H9 (cell line): ENCODE measurements at regions not wholly inside any gene's neighbourhood (a gene's known extent, or its start where the extent isn't known, plus 50 kb on each side); places are given as distances from the start of the nearest gene placed in this dataset.

Source experiments
- DNase-seq: peaks from one replicate; pipeline ENCODE4 v3.0.0-alpha.2; 2017
- H2AFZ ChIP-seq: one replicate; pipeline ENCODE4 v1.6.1; 2013; ENCODE audit warnings: mild to moderate bottlenecking, low read length, control low read depth, moderate library complexity
- H2AK5ac ChIP-seq: 2 replicates; pipeline ENCODE4 v1.6.1; 2013; ENCODE audit warnings: low read length, control low read depth, mixed read lengths; ENCODE audit not compliant: insufficient read length
- H2BK120ac ChIP-seq: one replicate; pipeline ENCODE4 v1.6.1; 2013; ENCODE audit warnings: low read depth, mild to moderate bottlenecking, low read length, control low read depth, inconsistent platforms; ENCODE audit not compliant: poor library complexity, severe bottlenecking
- H2BK12ac ChIP-seq: 2 replicates; pipeline ENCODE4 v1.6.1; 2013; ENCODE audit warnings: low read length, control low read depth, mixed read lengths, low read depth; ENCODE audit not compliant: insufficient read length
- H2BK15ac ChIP-seq: 2 replicates; pipeline ENCODE4 v1.6.1; 2013; ENCODE audit warnings: low read depth, low read length, control low read depth
- H2BK20ac ChIP-seq: one replicate; pipeline ENCODE4 v1.6.1; 2013; ENCODE audit warnings: low read depth, mild to moderate bottlenecking, low read length, control low read depth, inconsistent platforms; ENCODE audit not compliant: poor library complexity, severe bottlenecking
- H2BK5ac ChIP-seq: 2 replicates; pipeline ENCODE4 v1.6.1; 2013; ENCODE audit warnings: low read length, control low read depth, mixed read lengths; ENCODE audit not compliant: insufficient read length
- H3K14ac ChIP-seq: 2 replicates; pipeline ENCODE4 v1.6.1; 2013; ENCODE audit warnings: low read length, control low read depth; ENCODE audit not compliant: insufficient read depth
- H3K18ac ChIP-seq: 2 replicates; pipeline ENCODE4 v1.6.1; 2013; ENCODE audit warnings: low read depth, mild to moderate bottlenecking, mixed read lengths, low read length, control low read depth; ENCODE audit not compliant: insufficient read length
- H3K23ac ChIP-seq: 2 replicates; pipeline ENCODE4 v1.6.1; 2013; ENCODE audit warnings: low read length, control low read depth, mixed read lengths, low read depth; ENCODE audit not compliant: insufficient read length
- H3K23me2 ChIP-seq: 2 replicates; pipeline ENCODE4 v1.6.1; 2013; ENCODE audit warnings: low read depth, mild to moderate bottlenecking, mixed read lengths, low read length, control low read depth; ENCODE audit not compliant: insufficient read length, poor library complexity, severe bottlenecking
- H3K27ac ChIP-seq: 2 replicates; pipeline ENCODE4 v1.5.1; 2013; ENCODE audit warnings: low read length, control low read depth, mixed read lengths, low read depth; ENCODE audit not compliant: insufficient read length
- H3K27me3 ChIP-seq: 2 replicates; pipeline ENCODE4 v1.6.1; 2013; ENCODE audit warnings: low read length, control low read depth, inconsistent platforms; ENCODE audit not compliant: insufficient read depth
- H3K4ac ChIP-seq: 2 replicates; pipeline ENCODE4 v1.6.1; 2013; ENCODE audit warnings: low read depth, mild to moderate bottlenecking, control low read depth, inconsistent platforms, low read length, moderate library complexity
- H3K4me1 ChIP-seq: 2 replicates; pipeline ENCODE4 v1.6.1; 2013; ENCODE audit warnings: low read length, control low read depth, inconsistent platforms; ENCODE audit not compliant: insufficient read depth
- H3K4me2 ChIP-seq: 2 replicates; pipeline ENCODE4 v1.6.1; 2013; ENCODE audit warnings: low read length, control low read depth, mixed read lengths; ENCODE audit not compliant: insufficient read length, insufficient read depth
- H3K56ac ChIP-seq: 2 replicates; pipeline ENCODE4 v1.6.1; 2013; ENCODE audit warnings: low read depth, mild to moderate bottlenecking, mixed read lengths, low read length, control low read depth; ENCODE audit not compliant: insufficient read length
- H3K79me1 ChIP-seq: 2 replicates; pipeline ENCODE4 v1.6.1; 2013; ENCODE audit warnings: low read depth, mild to moderate bottlenecking, moderate library complexity, low read length, control low read depth, inconsistent platforms; ENCODE audit not compliant: insufficient read depth, poor library complexity, severe bottlenecking
- H3K79me2 ChIP-seq: 2 replicates; pipeline ENCODE4 v1.6.1; 2013; ENCODE audit warnings: low read length, control low read depth, inconsistent platforms; ENCODE audit not compliant: insufficient read depth
- H3K9ac ChIP-seq: 2 replicates; pipeline ENCODE4 v1.6.1; 2013; ENCODE audit warnings: low read length, control low read depth, mixed read lengths; ENCODE audit not compliant: insufficient read length; ENCODE audit errors: extremely low read depth
- H3K9me3 ChIP-seq: one replicate; pipeline ENCODE4 v1.6.1; 2013; ENCODE audit warnings: low read depth, low read length, inconsistent platforms; ENCODE audit not compliant: control insufficient read depth
- H3T11ph ChIP-seq: one replicate; pipeline ENCODE4 v1.6.1; 2013; ENCODE audit warnings: mild to moderate bottlenecking, low read length, control low read depth, inconsistent platforms
- H4K20me1 ChIP-seq: one replicate; pipeline ENCODE4 v1.6.1; 2013; ENCODE audit not compliant: control insufficient read depth, insufficient read length, insufficient read depth
- H4K5ac ChIP-seq: 2 replicates; pipeline ENCODE4 v1.6.1; 2013; ENCODE audit warnings: low read depth, mild to moderate bottlenecking, mixed read lengths, low read length, control low read depth; ENCODE audit not compliant: insufficient read length
- H4K8ac ChIP-seq: replicated peaks from 2 replicates; pipeline ENCODE4 v1.6.1; 2013; ENCODE audit warnings: low read length, control low read depth, mixed read lengths, low read depth; ENCODE audit not compliant: insufficient read length
- H4K91ac ChIP-seq: 2 replicates; pipeline ENCODE4 v1.6.1; 2013; ENCODE audit warnings: low read depth, mild to moderate bottlenecking, moderate library complexity, mixed read lengths, low read length, control low read depth; ENCODE audit not compliant: insufficient read length
- H3K27ac Mint-ChIP-seq, 3 experiments: 2 replicates in 2 of 3; 3 replicates in 1 of 3; pipeline ENCODE4 v1.8.0; 2020 to 2021; ENCODE audit warnings: mixed read lengths in 3 of 3, mild to moderate bottlenecking in 1 of 3, moderate library complexity in 1 of 3
- H3K27me3 Mint-ChIP-seq: 2 replicates; pipeline ENCODE4 v1.8.0; 2021; ENCODE audit warnings: low read depth, mild to moderate bottlenecking, moderate library complexity, mixed read lengths
- H3K36me3 Mint-ChIP-seq, 3 experiments: 2 replicates in 2 of 3; 3 replicates in 1 of 3; pipeline ENCODE4 v1.8.0; 2020 to 2021; ENCODE audit warnings: low read depth in 3 of 3, mixed read lengths in 3 of 3; ENCODE audit not compliant: insufficient read depth in 1 of 3
- H3K4me1 Mint-ChIP-seq, 2 experiments: 2 replicates each; pipeline ENCODE4 v1.8.0; 2020; ENCODE audit warnings: mixed read lengths in 2 of 2
- H3K4me3 Mint-ChIP-seq, 2 experiments: 2 replicates in 1 of 2; 3 replicates in 1 of 2; pipeline ENCODE4 v1.8.0; 2020 to 2021; ENCODE audit warnings: mild to moderate bottlenecking in 2 of 2, mixed read lengths in 2 of 2, moderate library complexity in 1 of 2
- H3K9me3 Mint-ChIP-seq, 2 experiments: 2 replicates in 1 of 2; 3 replicates in 1 of 2; pipeline ENCODE4 v1.8.0; 2020; ENCODE audit warnings: mild to moderate bottlenecking in 2 of 2, mixed read lengths in 2 of 2, moderate library complexity in 1 of 2
- CTCF ChIP-seq: fragments of 200-600 bp; sonication (generic); conservative IDR thresholded peaks from 3 replicates; pipeline ENCODE4 v1.8.0; 2021; ENCODE audit warnings: antibody characterized with exemption, mild to moderate bottlenecking
- WGBS: extraction: QIAGEN DNeasy Blood & Tissue Kit; methylation state at CpG from one replicate; pipeline ENCODE4 v1.1.7; 2013; ENCODE audit warnings: missing lambda C conversion rate, low lambda C conversion rate, mixed read lengths; ENCODE audit not compliant: insufficient read length; ENCODE audit errors: extremely low coverage; 5-methylcytosine and 5-hydroxymethylcytosine counted together

GRCh38 chr6:130694606-130695005 lies 132.6 kb upstream of the SMLR1 start:
- no peak overlapping the region for H3T11ph ChIP-seq
- no peak overlapping the region for H3K56ac ChIP-seq
- H3K14ac ChIP-seq, result no peak overlapping the region
- H3K27ac ChIP-seq, result no peak overlapping the region
- H3K27ac Mint-ChIP-seq, result no peak overlapping the region
- H3K4ac ChIP-seq, result no peak overlapping the region
- WGBS, result no CpG with 5 or more reads among the region's 4 CpGs
- H3K9ac ChIP-seq, result no peak overlapping the region
- H3K79me1 ChIP-seq, result no peaks in the 10 kb centered on the region
- H2BK20ac ChIP-seq, result no peak overlapping the region
- H3K4me1 Mint-ChIP-seq, result peaks cover 5 to 26% of the 10 kb centered on the region in 2 experiments
- no peaks in the 10 kb centered on the region for H3K9me3 ChIP-seq
- no peak overlapping the region for H2BK5ac ChIP-seq
- H3K23me2 ChIP-seq, result no peaks in the 10 kb centered on the region
- H3K9me3 Mint-ChIP-seq, result no peaks in the 10 kb centered on the region
- H3K4me1 ChIP-seq, result no peaks in the 10 kb centered on the region
- DNase-seq, result no peak
- no peak overlapping the region for H4K8ac ChIP-seq
- no peak overlapping the region for H3K4me2 ChIP-seq
- H2BK12ac ChIP-seq, result no peak overlapping the region
- H2BK120ac ChIP-seq, result no peak overlapping the region
- no peak overlapping the region for H2AFZ ChIP-seq
- no peak overlapping the region for H3K4me3 Mint-ChIP-seq
- no peaks in the 10 kb centered on the region for H3K79me2 ChIP-seq
- no peak overlapping the region for H2AK5ac ChIP-seq
- no peak overlapping the region for H4K5ac ChIP-seq
- H3K27me3 ChIP-seq, result no peaks in the 10 kb centered on the region
- H4K91ac ChIP-seq, result no peak overlapping the region
- H3K18ac ChIP-seq, result no peak overlapping the region
- H2BK15ac ChIP-seq, result no peak overlapping the region
- no peaks in the 10 kb centered on the region for H4K20me1 ChIP-seq
- H3K23ac ChIP-seq, result no peak overlapping the region
- no peaks in the 10 kb centered on the region; a peak in 1 of 7 replicates for H3K36me3 Mint-ChIP-seq
- no peaks in the 10 kb centered on the region for H3K27me3 Mint-ChIP-seq
- TF ChIP-seq CTCF, result no peak
